ENCODE measurements at regions not wholly inside any gene's neighbourhood (a gene's known extent, or its start where the extent isn't known, plus 50 kb on each side); places are given as distances from the start of the nearest gene placed in this dataset.

DNA sequence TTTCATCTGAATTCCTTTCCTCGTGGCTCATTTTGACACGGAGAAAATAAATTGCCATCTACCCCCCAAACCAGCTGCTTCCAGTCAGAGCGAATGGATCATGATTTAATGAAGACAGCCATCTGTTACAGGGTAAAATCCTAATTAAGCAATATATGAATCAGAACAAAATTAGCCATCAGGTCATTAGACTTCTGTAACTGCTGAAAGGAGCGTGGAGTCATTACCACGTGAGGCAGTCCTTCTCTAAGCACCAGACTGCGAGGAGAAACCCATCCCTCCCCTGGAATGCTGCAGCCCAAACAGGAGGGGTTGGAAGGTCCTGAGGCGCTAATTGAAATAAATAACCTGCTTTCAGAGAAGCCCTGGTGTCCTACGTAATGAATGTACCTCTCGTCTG, 51.1 kb upstream of the TCL1A start:
- TF ChIP-seq, protein P1, sequence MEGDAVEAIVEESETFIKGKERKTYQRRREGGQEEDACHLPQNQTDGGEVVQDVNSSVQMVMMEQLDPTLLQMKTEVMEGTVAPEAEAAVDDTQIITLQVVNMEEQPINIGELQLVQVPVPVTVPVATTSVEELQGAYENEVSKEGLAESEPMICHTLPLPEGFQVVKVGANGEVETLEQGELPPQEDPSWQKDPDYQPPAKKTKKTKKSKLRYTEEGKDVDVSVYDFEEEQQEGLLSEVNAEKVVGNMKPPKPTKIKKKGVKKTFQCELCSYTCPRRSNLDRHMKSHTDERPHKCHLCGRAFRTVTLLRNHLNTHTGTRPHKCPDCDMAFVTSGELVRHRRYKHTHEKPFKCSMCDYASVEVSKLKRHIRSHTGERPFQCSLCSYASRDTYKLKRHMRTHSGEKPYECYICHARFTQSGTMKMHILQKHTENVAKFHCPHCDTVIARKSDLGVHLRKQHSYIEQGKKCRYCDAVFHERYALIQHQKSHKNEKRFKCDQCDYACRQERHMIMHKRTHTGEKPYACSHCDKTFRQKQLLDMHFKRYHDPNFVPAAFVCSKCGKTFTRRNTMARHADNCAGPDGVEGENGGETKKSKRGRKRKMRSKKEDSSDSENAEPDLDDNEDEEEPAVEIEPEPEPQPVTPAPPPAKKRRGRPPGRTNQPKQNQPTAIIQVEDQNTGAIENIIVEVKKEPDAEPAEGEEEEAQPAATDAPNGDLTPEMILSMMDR (IDR thresholded peaks at IDR 0.05), result no peak
- no peak for TF ChIP-seq ZFX (IDR thresholded peaks at IDR 0.05; ENCODE audit: borderline replicate concordance)

All from 22Rv1 (cell line).